Neural cell (in vitro differentiated cells): ENCODE measurements at regions not wholly inside any gene's neighbourhood (a gene's known extent, or its start where the extent isn't known, plus 50 kb on each side); places are given as distances from the start of the nearest gene placed in this dataset.

Experiments
- H2AFZ ChIP-seq: fragments of 200-600, 300-800 bp; sonication (generic), shearing (Covaris generic); 2 replicates; pipeline ENCODE4 v1.6.0; 2014; ENCODE audit warnings: low read depth, mild to moderate bottlenecking, antibody characterized with exemption, low read length, moderate library complexity
- H3F3A ChIP-seq: fragments of 200-600 bp; shearing (Covaris generic); 2 replicates; pipeline ENCODE4 v1.6.1; 2016; ENCODE audit warnings: mild to moderate bottlenecking, moderate library complexity, mixed read lengths, antibody characterized with exemption, low read length; ENCODE audit not compliant: insufficient read depth, poor library complexity, severe bottlenecking
- H3K27ac ChIP-seq: fragments of 200-600, 300-800 bp; sonication (generic), shearing (Covaris generic); 2 replicates; pipeline ENCODE4 v1.5.1; 2014; ENCODE audit warnings: mild to moderate bottlenecking, low read length, moderate library complexity
- H3K27me3 ChIP-seq: fragments of 300-800, 200-600 bp; sonication (generic), shearing (Covaris generic); 2 replicates; pipeline ENCODE4 v1.6.0; 2014; ENCODE audit warnings: mild to moderate bottlenecking, low read depth, low read length, moderate library complexity; ENCODE audit not compliant: insufficient read depth
- H3K36me3 ChIP-seq: fragments of 300-800, 200-600 bp; sonication (generic), shearing (Covaris generic); 2 replicates; pipeline ENCODE4 v1.5.1; 2014; ENCODE audit warnings: mild to moderate bottlenecking, antibody characterized with exemption, low read length, moderate library complexity; ENCODE audit not compliant: insufficient read depth
- H3K4me2 ChIP-seq: fragments of 300-800, 200-600 bp; sonication (generic), shearing (Covaris generic); 2 replicates; pipeline ENCODE4 v1.6.0; 2014; ENCODE audit warnings: mild to moderate bottlenecking, low read length
- H3K4me3 ChIP-seq: fragments of 300-800, 200-600 bp; sonication (generic), shearing (Covaris generic); 2 replicates; pipeline ENCODE4 v1.5.1; 2014; ENCODE audit warnings: mild to moderate bottlenecking, low read length, moderate library complexity
- H3K79me2 ChIP-seq: fragments of 200-600 bp; shearing (Covaris generic); replicated peaks from 2 replicates; pipeline ENCODE4 v1.6.0; 2014; ENCODE audit warnings: mild to moderate bottlenecking, low read length, moderate library complexity; ENCODE audit not compliant: insufficient read depth
- H3K9ac ChIP-seq: fragments of 300-800, 200-600 bp; sonication (generic), shearing (Covaris generic); 2 replicates; pipeline ENCODE4 v1.6.1; 2016; ENCODE audit warnings: mild to moderate bottlenecking, low read length, mixed read lengths
- H3K9me2 ChIP-seq: fragments of 200-600 bp; shearing (Covaris generic); 2 replicates; pipeline ENCODE4 v1.6.1; 2016; ENCODE audit warnings: mild to moderate bottlenecking, low read length, mixed read lengths; ENCODE audit not compliant: insufficient read depth
- H3K9me3 ChIP-seq: fragments of 200-600, 300-800 bp; sonication (generic), shearing (Covaris generic); 2 replicates; pipeline ENCODE4 v1.6.1; 2016; ENCODE audit warnings: mild to moderate bottlenecking, mixed run types, low read length, moderate library complexity, mixed read lengths
- H4K20me1 ChIP-seq: fragments of 200-600 bp; shearing (Covaris generic); 2 replicates; pipeline ENCODE4 v1.6.1; 2016; ENCODE audit warnings: mild to moderate bottlenecking, mixed run types; ENCODE audit not compliant: insufficient read depth
- EP300 ChIP-seq: fragments of 450-650 bp; conservative IDR thresholded peaks from 2 replicates; pipeline ENCODE4 v1.6.1; 2014; ENCODE audit warnings: antibody characterized with exemption, mild to moderate bottlenecking, moderate library complexity; ENCODE audit not compliant: poor library complexity, severe bottlenecking
- EZH2 ChIP-seq: fragments of 200-600, 300-800 bp; shearing (Covaris generic), sonication (generic); IDR thresholded peaks from 2 replicates; pipeline ENCODE4 v1.6.1; 2014; ENCODE audit warnings: antibody characterized with exemption, low read length, borderline replicate concordance, mild to moderate bottlenecking; ENCODE audit not compliant: insufficient read depth, poor library complexity, severe bottlenecking
- MXI1 ChIP-seq: fragments of 450-650 bp; conservative IDR thresholded peaks from 2 replicates; pipeline ENCODE4 v1.6.1; 2014; ENCODE audit warnings: antibody characterized with exemption, mild to moderate bottlenecking; ENCODE audit not compliant: poor library complexity, severe bottlenecking
- POLR2AphosphoS5 ChIP-seq: IDR thresholded peaks from 2 replicates; pipeline ENCODE4 v1.6.1; 2012
- RAD21 ChIP-seq: fragments of 450-650 bp; conservative IDR thresholded peaks from 2 replicates; pipeline ENCODE4 v1.6.1; 2014; ENCODE audit warnings: antibody characterized with exemption, mild to moderate bottlenecking, moderate library complexity
- SMC3 ChIP-seq: fragments of 450-650 bp; conservative IDR thresholded peaks from 2 replicates; pipeline ENCODE4 v1.6.1; 2014; ENCODE audit warnings: antibody characterized with exemption, mild to moderate bottlenecking, moderate library complexity; ENCODE audit not compliant: poor library complexity
- TAF1 ChIP-seq: IDR thresholded peaks from 2 replicates; pipeline ENCODE4 v1.6.1; 2012; ENCODE audit warnings: low read depth
- TF ChIP-seq, protein P1 (sequence below): fragments of 450-650 bp; IDR thresholded peaks from 2 replicates; pipeline ENCODE4 v1.5.1; 2014; ENCODE audit warnings: antibody characterized with exemption, mild to moderate bottlenecking, moderate library complexity; ENCODE audit not compliant: poor library complexity, severe bottlenecking
- TF ChIP-seq, protein P2 (sequence below): IDR thresholded peaks from 2 replicates; pipeline ENCODE4 v1.6.1; 2012; ENCODE audit warnings: borderline replicate concordance

DNA sequence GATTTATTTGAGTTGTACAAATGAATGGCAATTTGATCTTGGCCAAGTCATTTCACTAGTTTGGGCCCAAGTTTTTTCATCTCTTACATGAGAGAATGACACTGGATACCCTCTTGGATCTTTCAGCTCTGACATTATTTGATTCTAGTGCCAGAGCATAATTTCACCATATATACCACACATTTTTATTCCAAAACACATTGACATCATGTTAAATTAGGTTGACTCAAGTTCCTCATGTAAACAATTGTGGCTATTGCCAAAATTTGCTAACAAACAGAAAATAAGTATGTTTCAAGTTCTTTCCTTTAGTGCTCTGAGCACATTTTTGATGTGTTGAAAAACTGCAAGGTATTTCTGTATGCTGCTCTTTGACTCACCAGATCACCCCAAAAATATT is 375.8 kb downstream of the ZNF608 start:
- TF ChIP-seq SMC3 (no peak), EP300 (no peak), MXI1 (no peak), RAD21 (no peak), POLR2AphosphoS5 (no peak), EZH2 (no peak), TAF1 (no peak)
- TF ChIP-seq, protein P1, sequence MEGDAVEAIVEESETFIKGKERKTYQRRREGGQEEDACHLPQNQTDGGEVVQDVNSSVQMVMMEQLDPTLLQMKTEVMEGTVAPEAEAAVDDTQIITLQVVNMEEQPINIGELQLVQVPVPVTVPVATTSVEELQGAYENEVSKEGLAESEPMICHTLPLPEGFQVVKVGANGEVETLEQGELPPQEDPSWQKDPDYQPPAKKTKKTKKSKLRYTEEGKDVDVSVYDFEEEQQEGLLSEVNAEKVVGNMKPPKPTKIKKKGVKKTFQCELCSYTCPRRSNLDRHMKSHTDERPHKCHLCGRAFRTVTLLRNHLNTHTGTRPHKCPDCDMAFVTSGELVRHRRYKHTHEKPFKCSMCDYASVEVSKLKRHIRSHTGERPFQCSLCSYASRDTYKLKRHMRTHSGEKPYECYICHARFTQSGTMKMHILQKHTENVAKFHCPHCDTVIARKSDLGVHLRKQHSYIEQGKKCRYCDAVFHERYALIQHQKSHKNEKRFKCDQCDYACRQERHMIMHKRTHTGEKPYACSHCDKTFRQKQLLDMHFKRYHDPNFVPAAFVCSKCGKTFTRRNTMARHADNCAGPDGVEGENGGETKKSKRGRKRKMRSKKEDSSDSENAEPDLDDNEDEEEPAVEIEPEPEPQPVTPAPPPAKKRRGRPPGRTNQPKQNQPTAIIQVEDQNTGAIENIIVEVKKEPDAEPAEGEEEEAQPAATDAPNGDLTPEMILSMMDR, result no peak
- TF ChIP-seq, protein P2, sequence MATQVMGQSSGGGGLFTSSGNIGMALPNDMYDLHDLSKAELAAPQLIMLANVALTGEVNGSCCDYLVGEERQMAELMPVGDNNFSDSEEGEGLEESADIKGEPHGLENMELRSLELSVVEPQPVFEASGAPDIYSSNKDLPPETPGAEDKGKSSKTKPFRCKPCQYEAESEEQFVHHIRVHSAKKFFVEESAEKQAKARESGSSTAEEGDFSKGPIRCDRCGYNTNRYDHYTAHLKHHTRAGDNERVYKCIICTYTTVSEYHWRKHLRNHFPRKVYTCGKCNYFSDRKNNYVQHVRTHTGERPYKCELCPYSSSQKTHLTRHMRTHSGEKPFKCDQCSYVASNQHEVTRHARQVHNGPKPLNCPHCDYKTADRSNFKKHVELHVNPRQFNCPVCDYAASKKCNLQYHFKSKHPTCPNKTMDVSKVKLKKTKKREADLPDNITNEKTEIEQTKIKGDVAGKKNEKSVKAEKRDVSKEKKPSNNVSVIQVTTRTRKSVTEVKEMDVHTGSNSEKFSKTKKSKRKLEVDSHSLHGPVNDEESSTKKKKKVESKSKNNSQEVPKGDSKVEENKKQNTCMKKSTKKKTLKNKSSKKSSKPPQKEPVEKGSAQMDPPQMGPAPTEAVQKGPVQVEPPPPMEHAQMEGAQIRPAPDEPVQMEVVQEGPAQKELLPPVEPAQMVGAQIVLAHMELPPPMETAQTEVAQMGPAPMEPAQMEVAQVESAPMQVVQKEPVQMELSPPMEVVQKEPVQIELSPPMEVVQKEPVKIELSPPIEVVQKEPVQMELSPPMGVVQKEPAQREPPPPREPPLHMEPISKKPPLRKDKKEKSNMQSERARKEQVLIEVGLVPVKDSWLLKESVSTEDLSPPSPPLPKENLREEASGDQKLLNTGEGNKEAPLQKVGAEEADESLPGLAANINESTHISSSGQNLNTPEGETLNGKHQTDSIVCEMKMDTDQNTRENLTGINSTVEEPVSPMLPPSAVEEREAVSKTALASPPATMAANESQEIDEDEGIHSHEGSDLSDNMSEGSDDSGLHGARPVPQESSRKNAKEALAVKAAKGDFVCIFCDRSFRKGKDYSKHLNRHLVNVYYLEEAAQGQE, result no peak
- H3K27me3 ChIP-seq, result no peaks in the 10 kb centered on the region
- no peak overlapping the region for H3K4me3 ChIP-seq
- H3K27ac ChIP-seq, result no peak overlapping the region
- H3K9me2 ChIP-seq, result no peaks in the 10 kb centered on the region
- H3K79me2 ChIP-seq, result no peaks in the 10 kb centered on the region
- no peak overlapping the region for H2AFZ ChIP-seq
- H3F3A ChIP-seq, result no peaks in the 10 kb centered on the region
- H3K4me2 ChIP-seq, result no peak overlapping the region
- H3K36me3 ChIP-seq, result no peaks in the 10 kb centered on the region
- H4K20me1 ChIP-seq, result no peaks in the 10 kb centered on the region
- no peak overlapping the region for H3K9ac ChIP-seq
- H3K9me3 ChIP-seq, result no peaks in the 10 kb centered on the region

DNA sequence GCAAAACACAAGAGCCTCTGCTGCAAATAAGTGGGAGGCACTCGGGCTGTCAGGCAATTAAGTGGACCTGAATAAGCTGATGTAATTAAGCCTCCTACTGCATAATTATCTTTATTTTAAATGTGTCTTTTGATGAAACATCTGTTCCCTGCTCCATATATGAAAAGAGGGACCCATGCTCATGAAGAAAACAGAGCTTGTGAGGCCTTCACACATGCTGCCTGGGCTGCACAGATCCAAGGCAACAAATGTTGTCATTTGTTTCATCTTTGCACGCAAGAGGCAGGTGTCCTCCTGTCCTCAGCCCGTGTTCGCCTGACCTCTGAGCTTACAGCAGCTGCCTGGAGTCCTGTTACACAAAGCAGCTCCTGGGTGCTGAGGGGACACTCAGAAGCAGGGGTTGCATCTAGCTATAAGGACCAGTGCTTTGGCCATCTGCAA is 381.1 kb downstream of the ZNF608 start:
- H3K9me3 ChIP-seq, result no peaks in the 10 kb centered on the region
- TF ChIP-seq SMC3 (no peak), MXI1 (no peak), RAD21 (no peak), TAF1 (no peak), EZH2 (no peak), EP300 (no peak), POLR2AphosphoS5 (no peak)
- TF ChIP-seq, protein P2, result no peak
- TF ChIP-seq, protein P1, result no peak
- no peaks in the 10 kb centered on the region for H3K79me2 ChIP-seq
- H3K4me3 ChIP-seq, result no peak overlapping the region
- H3K9ac ChIP-seq, result no peak overlapping the region
- H3K9me2 ChIP-seq, result no peaks in the 10 kb centered on the region
- H3K27ac ChIP-seq, result no peak overlapping the region
- H2AFZ ChIP-seq, result no peak overlapping the region
- no peaks in the 10 kb centered on the region for H4K20me1 ChIP-seq
- no peaks in the 10 kb centered on the region for H3K27me3 ChIP-seq
- no peaks in the 10 kb centered on the region for H3F3A ChIP-seq
- H3K36me3 ChIP-seq, result no peaks in the 10 kb centered on the region
- H3K4me2 ChIP-seq, result no peak overlapping the region
